ENCODE measurements at regions not wholly inside any gene's neighbourhood (a gene's known extent, or its start where the extent isn't known, plus 50 kb on each side); places are given as distances from the start of the nearest gene placed in this dataset.

GRCh38 chr5:89844548-89844947, 565.0 kb downstream of the CETN3 start:
- TF ChIP-seq, protein P1, sequence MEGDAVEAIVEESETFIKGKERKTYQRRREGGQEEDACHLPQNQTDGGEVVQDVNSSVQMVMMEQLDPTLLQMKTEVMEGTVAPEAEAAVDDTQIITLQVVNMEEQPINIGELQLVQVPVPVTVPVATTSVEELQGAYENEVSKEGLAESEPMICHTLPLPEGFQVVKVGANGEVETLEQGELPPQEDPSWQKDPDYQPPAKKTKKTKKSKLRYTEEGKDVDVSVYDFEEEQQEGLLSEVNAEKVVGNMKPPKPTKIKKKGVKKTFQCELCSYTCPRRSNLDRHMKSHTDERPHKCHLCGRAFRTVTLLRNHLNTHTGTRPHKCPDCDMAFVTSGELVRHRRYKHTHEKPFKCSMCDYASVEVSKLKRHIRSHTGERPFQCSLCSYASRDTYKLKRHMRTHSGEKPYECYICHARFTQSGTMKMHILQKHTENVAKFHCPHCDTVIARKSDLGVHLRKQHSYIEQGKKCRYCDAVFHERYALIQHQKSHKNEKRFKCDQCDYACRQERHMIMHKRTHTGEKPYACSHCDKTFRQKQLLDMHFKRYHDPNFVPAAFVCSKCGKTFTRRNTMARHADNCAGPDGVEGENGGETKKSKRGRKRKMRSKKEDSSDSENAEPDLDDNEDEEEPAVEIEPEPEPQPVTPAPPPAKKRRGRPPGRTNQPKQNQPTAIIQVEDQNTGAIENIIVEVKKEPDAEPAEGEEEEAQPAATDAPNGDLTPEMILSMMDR (IDR thresholded peaks at IDR 0.05), result no peak
- TF ChIP-seq POLR2A (IDR thresholded peaks at IDR 0.05), result no peak

Measured in stomach (tissue), 4 donors.